Panc1 (cell line): ENCODE measurements at regions not wholly inside any gene's neighbourhood (a gene's known extent, or its start where the extent isn't known, plus 50 kb on each side); places are given as distances from the start of the nearest gene placed in this dataset.

Source experiments
- ATAC-seq: fragments of 200-7000 bp; cut with Tn5 transposase; 2 replicates; pipeline ENCODE4 v1.9.1; 2020; ENCODE audit warnings: mild to moderate bottlenecking, moderate library complexity
- BruUV-seq: library from RNA; stranded (reverse); fragments of 400-500 nt; replicated peaks from 2 replicates; lab custom pipeline; 2021; lab: Mats Ljungman, UMichigan
- CTCF ChIA-PET: fragments of 300-600 bp; sonication (Branson Sonifier 250); formaldehyde crosslinking; loops from one replicate; lab custom pipeline; 2022; ENCODE audit warnings: antibody characterized with exemption; lab: Charles Lee
- POLR2A ChIA-PET: fragments of 300-600 bp; sonication (Branson Sonifier 250); formaldehyde crosslinking; loops from one replicate; lab custom pipeline; 2022; ENCODE audit warnings: antibody characterized with exemption; lab: Charles Lee
- DNase-seq: peaks from one replicate; pipeline ENCODE4 v3.0.0-alpha.2; 2010; ENCODE audit warnings: low read depth, low spot score
- H3K27ac ChIP-seq: 2 replicates; pipeline ENCODE4 v1.5.1; 2011; ENCODE audit warnings: mild to moderate bottlenecking, low read length, inconsistent platforms
- H3K27me3 ChIP-seq: fragments of 200-500 bp; sonication (Bioruptor generic); 2 replicates; pipeline ENCODE4 v1.6.0; 2014; ENCODE audit warnings: low read length, inconsistent platforms; ENCODE audit not compliant: control insufficient read depth, insufficient read depth
- H3K36me3 ChIP-seq: fragments of 200-500 bp; sonication (Bioruptor generic); 2 replicates; pipeline ENCODE4 v1.5.1; 2014; ENCODE audit warnings: inconsistent platforms, mild to moderate bottlenecking, low read length, moderate library complexity; ENCODE audit not compliant: control insufficient read depth, insufficient read depth
- H3K4me1 ChIP-seq: 2 replicates; pipeline ENCODE4 v1.5.1; 2011; ENCODE audit warnings: inconsistent platforms, mild to moderate bottlenecking, low read length, moderate library complexity; ENCODE audit not compliant: control insufficient read depth, insufficient read depth
- H3K4me3 ChIP-seq, 2 experiments: 2 replicates each; pipeline ENCODE4 v1.5.1; 2011 to 2012; ENCODE audit warnings: low read depth in 2 of 2, low read length in 2 of 2, mild to moderate bottlenecking in 2 of 2, inconsistent platforms in 1 of 2, moderate library complexity in 1 of 2
- H3K9me3 ChIP-seq: fragments of 200-500 bp; sonication (Bioruptor generic); 2 replicates; pipeline ENCODE4 v1.5.1; 2014; ENCODE audit warnings: low read depth, mild to moderate bottlenecking, inconsistent platforms, low read length, moderate library complexity; ENCODE audit not compliant: control insufficient read depth, insufficient read depth
- POLR2AphosphoS5 ChIP-seq: IDR thresholded peaks from 2 replicates; pipeline ENCODE4 v1.6.1; 2012; ENCODE audit warnings: mild to moderate bottlenecking, low read depth, low read length, moderate library complexity
- REST ChIP-seq, 2 experiments: IDR thresholded peaks; 2 replicates each; pipeline ENCODE4 v1.6.1; 2011 to 2012; ENCODE audit warnings: low read depth in 2 of 2, control low read depth in 1 of 2, low read length in 1 of 2, mild to moderate bottlenecking in 1 of 2, moderate library complexity in 1 of 2; ENCODE audit not compliant: insufficient read depth in 1 of 2
- SIN3A ChIP-seq: IDR thresholded peaks from 2 replicates; pipeline ENCODE4 v1.6.1; 2012; ENCODE audit warnings: low read depth, mild to moderate bottlenecking, low read length, moderate library complexity, borderline replicate concordance; ENCODE audit not compliant: insufficient read depth
- TCF7L2 ChIP-seq: IDR thresholded peaks from 2 replicates; pipeline ENCODE4 v1.6.1; 2011; ENCODE audit warnings: mild to moderate bottlenecking, low read depth, low read length, inconsistent platforms
- in situ Hi-C: cut with HindIII; loops from 2 replicates; pipeline ENCODE4 v1.10.0; 2016; ENCODE audit warnings: low sequenced_read_pairs, low pct_unique_long_range_greater_than_20kb
- intact Hi-C: fragments of 100-400 bp; cut with micrococcal nuclease; formaldehyde crosslinking; loops from one replicate; pipeline ENCODE4 v1.10.0; 2022; ENCODE audit not compliant: unreplicated experiment
- TF ChIP-seq, protein P1 (sequence below): fragments of 450-650 bp; IDR thresholded peaks from 2 replicates; pipeline ENCODE4 v1.5.1; 2017; ENCODE audit warnings: mild to moderate bottlenecking

GRCh38 chr2:64374686-64375085 is 79.3 kb upstream of the LGALSL start:
- intact Hi-C loops: no loop called here

GRCh38 chr2:64376926-64377325 is 77.0 kb upstream of the LGALSL start:
- H3K27ac ChIP-seq: no peak overlapping the region
- no peaks in the 10 kb centered on the region for H3K9me3 ChIP-seq
- POLR2A ChIA-PET: no interaction called here
- in situ Hi-C loops: no loop called here
- H3K4me3 ChIP-seq: no peak overlapping the region
- CTCF ChIA-PET: no interaction called here
- DNase-seq (no peak), ATAC-seq (no peak)
- TF ChIP-seq TCF7L2 (no peak), SIN3A (no peak), REST (IDR thresholded peaks at IDR 0.05; ENCODE audit: insufficient read depth in 1 of 2, low read depth in 2 of 2, low read length in 1 of 2) (no peak)
- TF ChIP-seq, protein P1, sequence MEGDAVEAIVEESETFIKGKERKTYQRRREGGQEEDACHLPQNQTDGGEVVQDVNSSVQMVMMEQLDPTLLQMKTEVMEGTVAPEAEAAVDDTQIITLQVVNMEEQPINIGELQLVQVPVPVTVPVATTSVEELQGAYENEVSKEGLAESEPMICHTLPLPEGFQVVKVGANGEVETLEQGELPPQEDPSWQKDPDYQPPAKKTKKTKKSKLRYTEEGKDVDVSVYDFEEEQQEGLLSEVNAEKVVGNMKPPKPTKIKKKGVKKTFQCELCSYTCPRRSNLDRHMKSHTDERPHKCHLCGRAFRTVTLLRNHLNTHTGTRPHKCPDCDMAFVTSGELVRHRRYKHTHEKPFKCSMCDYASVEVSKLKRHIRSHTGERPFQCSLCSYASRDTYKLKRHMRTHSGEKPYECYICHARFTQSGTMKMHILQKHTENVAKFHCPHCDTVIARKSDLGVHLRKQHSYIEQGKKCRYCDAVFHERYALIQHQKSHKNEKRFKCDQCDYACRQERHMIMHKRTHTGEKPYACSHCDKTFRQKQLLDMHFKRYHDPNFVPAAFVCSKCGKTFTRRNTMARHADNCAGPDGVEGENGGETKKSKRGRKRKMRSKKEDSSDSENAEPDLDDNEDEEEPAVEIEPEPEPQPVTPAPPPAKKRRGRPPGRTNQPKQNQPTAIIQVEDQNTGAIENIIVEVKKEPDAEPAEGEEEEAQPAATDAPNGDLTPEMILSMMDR: no peak
- BruUV-seq: no TSS peak
- no peaks in the 10 kb centered on the region for H3K27me3 ChIP-seq
- no peaks in the 10 kb centered on the region for H3K36me3 ChIP-seq
- intact Hi-C loops: no loop called here
- no peaks in the 10 kb centered on the region for H3K4me1 ChIP-seq

More at GRCh38 chr2:64374686-64375085, 79.3 kb upstream of the LGALSL start:
- Histone ChIP-seq H3K36me3 (no peaks in the 10 kb centered on the region), H3K4me1 (no peaks in the 10 kb centered on the region), H3K27ac (no peak overlapping the region), H3K27me3 (no peaks in the 10 kb centered on the region), H3K9me3 (no peaks in the 10 kb centered on the region), H3K4me3 (no peak overlapping the region)
- BruUV-seq: no TSS peak
- CTCF ChIA-PET: no interaction called here
- DNase-seq (no peak), ATAC-seq (no peak)
- TF ChIP-seq REST (IDR thresholded peaks at IDR 0.05; ENCODE audit: insufficient read depth in 1 of 2, low read depth in 2 of 2, low read length in 1 of 2) (no peak), POLR2AphosphoS5 (no peak), SIN3A (no peak), TCF7L2 (no peak)
- TF ChIP-seq, protein P1: no peak
- in situ Hi-C loops: no loop called here
- POLR2A ChIA-PET: interaction anchor here (0.5 kb wide), 1 partner anchor 496 kb away, joined by 7 read pairs; no protein-coding TSS in a partner anchor
